ENCODE measurements at regions not wholly inside any gene's neighbourhood (a gene's known extent, or its start where the extent isn't known, plus 50 kb on each side); places are given as distances from the start of the nearest gene placed in this dataset.

GRCh38 chr2:77578354-77578753 is 56.2 kb upstream of the LRRTM4 start:
- H3K27ac ChIP-seq: 0 out of 2 replicates have a peak overlapping the region, but pooled peaks have one; percentile 23
- H3K4me1 ChIP-seq (replicated peaks; ENCODE audit: insufficient read depth): peaks cover 11% of the 10 kb centered on the region; the same call in 1 of the 2 replicates
- H3F3A ChIP-seq (ENCODE audit: insufficient read depth, low read depth): no peaks in the 10 kb centered on the region
- no peak overlapping the region for H3K4me3 ChIP-seq
- H2AFZ ChIP-seq: no peak overlapping the region
- H3K9me2 ChIP-seq (ENCODE audit: insufficient read depth): no peaks in the 10 kb centered on the region
- H3K27me3 ChIP-seq (ENCODE audit: insufficient read depth, low read depth): no peaks in the 10 kb centered on the region
- H4K20me1 ChIP-seq (ENCODE audit: insufficient read depth): no peaks in the 10 kb centered on the region
- no TSS peak for BruUV-seq (replicated peaks)
- H3K9me3 ChIP-seq (ENCODE audit: insufficient read depth, low read depth): no peaks in the 10 kb centered on the region
- no peaks in the 10 kb centered on the region for H3K79me2 ChIP-seq (ENCODE audit: low read depth)
- no peaks in the 10 kb centered on the region for H3K36me3 ChIP-seq (ENCODE audit: low read depth)
- POLR2A ChIA-PET (ENCODE audit: unreplicated experiment): no interaction called here
- intact Hi-C loops (cut with micrococcal nuclease; ENCODE audit: unreplicated experiment): no loop called here
- CTCF ChIA-PET: no interaction called here
- TF ChIP-seq CTCF (conservative IDR thresholded peaks at IDR 0.05): no peak
- no peak for TF ChIP-seq EZH2 (IDR thresholded peaks at IDR 0.05; ENCODE audit: low read depth)
- no peak overlapping the region for H3K4me2 ChIP-seq
- DNase-seq: peak in 1 of 2 experiments; percentile 36

GRCh38 chr2:77579076-77579769 is 57.0 kb upstream of the LRRTM4 start:
- ChIA-PET CTCF (no interaction called here), POLR2A (ENCODE audit: unreplicated experiment) (no interaction called here)
- no peaks in the 10 kb centered on the region for H3K79me2 ChIP-seq (ENCODE audit: low read depth)
- no peaks in the 10 kb centered on the region for H4K20me1 ChIP-seq (ENCODE audit: insufficient read depth)
- H2AFZ ChIP-seq: no peak overlapping the region
- H3K4me3 ChIP-seq: no peak overlapping the region
- intact Hi-C loops (cut with micrococcal nuclease; ENCODE audit: unreplicated experiment): no loop called here
- H3K9me2 ChIP-seq (ENCODE audit: insufficient read depth): no peaks in the 10 kb centered on the region
- H3F3A ChIP-seq (ENCODE audit: insufficient read depth, low read depth): no peaks in the 10 kb centered on the region
- no peak overlapping the region for H3K4me2 ChIP-seq
- peaks cover 11% of the 10 kb centered on the region; the same call in 1 of the 2 replicates for H3K4me1 ChIP-seq (replicated peaks; ENCODE audit: insufficient read depth)
- TF ChIP-seq CTCF (conservative IDR thresholded peaks at IDR 0.05) (no peak), EZH2 (IDR thresholded peaks at IDR 0.05; ENCODE audit: low read depth) (no peak)
- BruUV-seq (replicated peaks): no TSS peak
- no peaks in the 10 kb centered on the region; the same call in 1 of the 2 replicates for H3K9me3 ChIP-seq (ENCODE audit: insufficient read depth, low read depth)
- DNase-seq: no peak
- no peaks in the 10 kb centered on the region for H3K36me3 ChIP-seq (ENCODE audit: low read depth)
- H3K27me3 ChIP-seq (ENCODE audit: insufficient read depth, low read depth): no peaks in the 10 kb centered on the region
- H3K27ac ChIP-seq: no peak overlapping the region

GRCh38 chr2:77588438-77588837 is 66.3 kb upstream of the LRRTM4 start:
- no peaks in the 10 kb centered on the region for H3K4me1 ChIP-seq (replicated peaks; ENCODE audit: insufficient read depth)
- H3K27ac ChIP-seq: no peak overlapping the region
- H3K4me2 ChIP-seq: no peak overlapping the region
- TF ChIP-seq CTCF (conservative IDR thresholded peaks at IDR 0.05) (no peak), EZH2 (IDR thresholded peaks at IDR 0.05; ENCODE audit: low read depth) (no peak)
- no peaks in the 10 kb centered on the region; the same call in 1 of the 2 replicates for H3K9me3 ChIP-seq (ENCODE audit: insufficient read depth, low read depth)
- intact Hi-C loops (cut with micrococcal nuclease; ENCODE audit: unreplicated experiment): no loop called here
- POLR2A ChIA-PET (ENCODE audit: unreplicated experiment): no interaction called here
- no peaks in the 10 kb centered on the region for H4K20me1 ChIP-seq (ENCODE audit: insufficient read depth)
- no peaks in the 10 kb centered on the region for H3K27me3 ChIP-seq (ENCODE audit: insufficient read depth, low read depth)
- no TSS peak for BruUV-seq (replicated peaks)
- no peaks in the 10 kb centered on the region for H3K36me3 ChIP-seq (ENCODE audit: low read depth)
- no peaks in the 10 kb centered on the region for H3K9me2 ChIP-seq (ENCODE audit: insufficient read depth)
- CTCF ChIA-PET: no interaction called here
- H3K79me2 ChIP-seq (ENCODE audit: low read depth): no peaks in the 10 kb centered on the region
- DNase-seq: no peak
- no peak overlapping the region for H3K4me3 ChIP-seq
- no peaks in the 10 kb centered on the region for H3F3A ChIP-seq (ENCODE audit: insufficient read depth, low read depth)
- H2AFZ ChIP-seq: no peak overlapping the region

All from PC-9 (cell line).